Glomerular endothelial cell (primary cell): ENCODE measurements at regions not wholly inside any gene's neighbourhood (a gene's known extent, or its start where the extent isn't known, plus 50 kb on each side); places are given as distances from the start of the nearest gene placed in this dataset.

Experiments
- DNase-seq: peaks from one replicate; pipeline ENCODE4 v3.0.0-alpha.2; 2011; ENCODE audit warnings: low read depth, low spot score; ENCODE audit errors: extremely low read depth

DNA sequence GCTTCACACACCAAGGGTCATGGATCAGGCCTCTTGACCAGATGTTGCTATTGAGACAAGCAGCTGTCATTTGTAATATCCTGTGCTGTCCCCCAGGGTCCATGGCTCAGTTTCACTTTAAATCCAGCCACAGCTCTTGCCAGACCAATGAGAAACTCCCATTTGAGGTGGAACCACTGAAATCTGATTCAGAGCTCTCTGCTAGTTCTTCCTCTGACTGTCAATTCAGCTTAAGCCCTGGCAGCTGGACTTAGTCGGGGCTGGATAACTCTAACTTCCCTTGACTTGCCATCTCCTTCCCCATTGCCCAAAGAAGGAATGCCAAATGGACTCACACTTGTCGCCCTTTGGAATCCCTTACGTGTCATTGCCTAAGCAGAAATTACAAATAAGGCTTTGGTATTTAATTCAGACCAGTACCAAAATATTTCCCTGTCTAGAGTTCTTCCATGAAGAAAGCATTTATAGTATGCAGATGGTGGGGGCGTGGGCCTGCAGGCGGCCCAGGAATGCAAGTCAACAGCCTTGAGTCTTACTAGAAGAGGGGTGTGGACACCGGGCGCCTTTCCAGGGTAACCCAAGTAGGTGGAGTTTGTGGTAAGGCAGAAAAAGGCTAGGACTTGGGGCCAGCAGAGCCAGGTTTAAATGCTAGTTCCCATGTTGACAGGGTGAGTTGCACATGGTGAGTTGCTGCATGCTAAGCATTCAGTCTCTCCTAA, 96.9 kb upstream of the TMPO start:
- DNase-seq, result no peak

DNA sequence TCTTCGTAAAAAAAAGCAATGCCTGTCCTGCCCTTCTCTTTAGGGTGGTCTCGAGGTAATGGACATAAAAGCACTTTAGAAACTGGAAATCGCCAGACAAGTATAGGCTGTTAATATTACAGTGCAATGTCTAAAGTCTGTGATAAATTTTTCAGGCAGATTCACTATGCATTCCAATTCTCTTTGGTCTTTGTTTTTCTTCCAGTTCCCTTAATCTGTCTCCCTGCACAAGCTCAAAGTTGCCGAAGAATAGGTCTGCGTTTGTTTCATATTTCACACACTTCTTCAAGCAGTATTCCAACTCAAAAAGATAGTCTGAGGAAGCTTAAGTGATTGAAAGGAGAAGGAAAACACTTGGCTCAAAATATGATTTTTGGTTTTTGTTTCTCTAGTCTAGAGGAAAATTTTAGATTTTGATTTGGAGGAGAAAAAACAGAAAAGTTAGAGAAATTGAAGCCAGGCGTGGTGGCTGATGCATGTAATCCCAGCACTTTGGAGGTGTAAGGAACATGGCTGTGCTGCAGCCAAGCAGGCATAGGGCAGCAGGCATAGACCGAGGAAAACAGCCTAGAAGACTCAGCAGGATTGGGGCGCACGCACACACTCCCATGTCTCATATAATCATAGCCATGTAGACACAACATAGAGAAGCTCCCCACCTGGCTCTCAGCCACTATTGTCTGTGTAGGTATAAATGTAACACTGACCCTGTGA, 96.2 kb upstream of the TMPO start:
- no peak for DNase-seq

DNA sequence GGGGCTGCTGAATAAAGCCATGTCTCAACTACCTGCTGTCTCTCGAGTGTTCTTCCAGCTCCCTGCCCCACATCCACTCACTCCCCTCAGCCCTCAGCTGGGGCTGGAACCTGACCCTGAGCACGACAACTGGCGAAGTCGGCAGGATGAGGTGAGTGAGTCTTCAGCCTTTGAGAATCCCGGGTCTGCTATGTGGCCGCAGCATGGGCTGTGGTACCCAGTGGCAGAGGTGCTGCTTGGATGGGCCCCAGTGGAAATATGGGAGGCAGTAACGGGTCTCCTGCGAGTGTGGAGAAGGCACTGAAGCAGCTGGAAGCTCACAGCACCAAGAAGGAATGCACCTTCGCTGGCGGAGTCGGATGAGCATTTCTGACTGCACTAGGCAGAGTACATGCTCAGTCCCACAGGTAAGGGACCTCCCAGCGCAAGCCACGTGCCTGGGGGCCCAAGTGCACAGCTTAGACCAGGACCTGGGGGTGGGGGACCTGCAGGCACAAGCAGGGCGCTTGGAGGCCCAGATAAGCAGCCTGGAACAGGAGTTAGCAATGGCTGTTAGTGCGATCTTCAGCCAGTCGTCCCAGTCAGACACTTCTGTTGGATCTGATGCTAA, 95.5 kb upstream of the TMPO start:
- no peak for DNase-seq

DNA sequence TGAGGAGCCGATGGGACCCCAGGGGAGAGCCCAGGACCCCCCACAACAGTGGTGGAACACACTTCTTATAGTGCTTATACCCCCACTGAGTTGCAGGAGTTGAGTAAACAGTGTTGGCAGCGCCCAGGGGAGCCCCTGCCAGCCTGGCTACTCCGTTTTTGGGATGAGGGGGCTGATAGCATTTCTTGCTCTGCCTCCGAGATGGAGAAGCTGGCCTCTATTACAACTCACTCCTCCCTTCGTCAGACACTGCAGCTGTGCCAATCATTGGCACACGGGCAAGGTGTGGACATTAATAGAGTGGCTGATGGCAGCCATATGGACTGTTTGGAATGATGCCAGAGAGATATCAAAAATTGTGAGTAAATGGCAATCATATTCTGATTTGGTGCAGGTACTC, 94.9 kb upstream of the TMPO start:
- DNase-seq, result no peak

DNA sequence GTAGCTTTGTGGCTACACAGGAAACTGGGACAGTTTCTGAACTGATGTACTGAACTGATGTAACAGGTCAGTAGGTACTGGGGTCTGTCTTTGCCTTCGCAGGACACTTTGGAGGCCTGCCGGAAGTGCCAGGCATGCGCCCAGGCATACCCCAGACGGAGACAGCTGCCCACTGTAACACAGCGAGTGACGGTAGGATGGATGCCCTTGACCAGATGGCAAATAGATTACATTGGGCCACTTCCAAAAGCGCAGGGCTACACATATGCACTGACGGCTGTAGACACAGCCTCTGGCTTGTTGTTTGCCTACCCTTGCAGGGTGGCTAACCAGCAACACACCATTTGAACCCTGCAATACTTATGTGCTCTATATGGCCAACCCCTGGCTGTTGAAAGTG, 94.1 kb upstream of the TMPO start:
- DNase-seq, result no peak

DNA sequence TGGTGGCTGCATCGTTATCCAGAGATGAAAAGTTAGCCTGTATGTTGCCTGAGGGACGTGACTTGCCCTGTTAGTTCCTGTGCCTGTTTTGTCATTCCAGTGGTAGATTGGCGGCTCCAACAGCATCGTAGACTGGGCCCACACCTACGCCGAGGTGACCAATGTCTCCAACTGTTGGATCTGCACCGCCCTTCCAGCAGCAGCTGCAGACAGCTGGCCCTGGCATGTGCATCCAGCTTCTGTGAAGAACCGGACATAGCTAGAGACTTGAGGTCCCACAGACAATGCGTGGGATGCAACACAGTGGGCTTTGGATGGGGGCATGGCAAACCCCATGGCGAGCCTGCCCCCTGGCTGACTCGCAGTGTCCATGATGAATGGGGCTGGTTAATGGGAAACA, 93.0 kb upstream of the TMPO start:
- no peak for DNase-seq

DNA sequence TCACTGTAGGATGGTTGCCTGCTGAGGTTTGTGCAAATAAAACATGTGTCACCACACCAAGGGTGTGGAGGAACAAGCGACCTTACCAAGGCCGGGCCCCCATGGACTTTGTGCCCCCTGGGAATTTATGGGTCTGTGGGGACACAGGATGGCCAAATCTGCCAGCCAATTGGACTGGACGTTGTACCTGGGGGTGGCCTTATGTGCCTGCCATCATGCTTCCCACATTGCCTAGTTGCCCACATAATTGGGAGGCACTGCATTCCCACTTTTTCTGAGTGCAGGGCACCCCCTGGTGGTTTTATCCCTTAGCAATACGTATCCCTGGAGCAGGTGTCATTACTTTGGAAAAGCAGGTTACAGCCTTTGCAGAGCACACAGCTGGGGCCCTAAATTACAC, 92.6 kb upstream of the TMPO start:
- no peak for DNase-seq

DNA sequence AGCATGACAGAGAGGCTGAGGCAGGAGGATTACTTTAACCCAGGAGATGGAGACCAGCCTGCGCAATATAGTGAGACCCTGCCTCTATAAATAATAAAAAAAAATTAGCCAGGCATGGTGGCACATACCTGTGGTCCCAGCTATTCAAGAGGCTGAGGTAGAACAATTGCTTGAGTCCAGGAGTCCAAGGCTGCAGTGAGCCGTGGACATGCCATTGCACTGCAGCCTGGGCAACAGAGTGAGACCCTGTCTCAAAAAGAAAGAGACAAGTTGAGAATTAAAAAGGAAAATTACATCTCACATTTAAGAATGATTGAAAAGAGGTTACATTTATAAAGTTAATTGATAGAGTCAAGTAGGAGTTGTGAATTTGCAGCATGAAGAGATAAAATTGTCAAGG, 91.4 kb upstream of the TMPO start:
- no peak for DNase-seq

DNA sequence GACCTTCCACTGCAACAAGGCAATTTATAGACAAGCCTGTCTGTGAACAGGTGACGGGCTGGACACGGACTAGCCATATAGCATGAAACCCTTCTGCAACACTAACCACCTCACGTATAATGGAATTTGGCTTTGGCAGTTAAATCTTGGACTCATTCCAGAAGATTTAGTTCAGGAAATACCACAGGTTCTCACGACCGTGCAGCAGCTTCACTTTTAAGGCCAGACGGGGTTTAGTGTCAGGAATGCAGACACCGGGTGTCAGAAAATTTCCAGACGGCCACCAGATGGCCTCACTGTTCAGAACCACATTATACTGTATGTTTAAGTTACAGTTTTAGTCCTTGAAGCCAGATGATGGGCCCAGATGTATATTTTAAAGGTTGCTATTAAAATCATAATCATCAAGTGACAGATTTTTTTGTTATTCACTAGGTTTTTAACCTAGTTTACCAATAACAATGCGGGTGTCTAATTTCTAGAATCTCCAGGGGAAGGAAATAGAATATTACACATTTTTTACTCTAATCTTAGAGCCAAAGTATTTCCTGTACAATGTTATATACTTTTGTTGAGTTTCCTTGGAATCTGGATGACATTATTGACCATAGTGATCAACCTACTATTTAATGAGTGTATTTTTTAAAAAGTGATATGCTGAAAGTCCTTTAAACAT, 90.5 kb upstream of the TMPO start:
- DNase-seq, result peak; percentile 90

DNA sequence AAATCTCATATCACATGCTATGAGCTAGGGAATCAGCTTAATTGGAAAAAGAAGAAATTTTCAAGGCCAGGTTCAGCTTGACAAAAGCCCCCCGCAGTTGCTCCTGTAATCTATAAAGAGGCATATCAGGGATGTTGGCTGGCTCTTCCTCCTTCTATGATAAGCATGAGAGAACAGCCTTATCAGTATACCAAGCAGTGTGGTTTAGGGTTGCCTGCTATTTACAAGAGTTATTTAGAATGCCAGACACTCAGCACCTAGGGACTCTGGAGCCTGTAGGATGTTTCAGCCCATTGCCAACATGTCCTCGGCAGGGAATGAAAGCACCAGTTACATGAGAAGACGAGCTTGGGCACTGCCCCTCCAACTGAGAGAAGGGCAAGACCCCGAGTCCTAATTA, 89.5 kb upstream of the TMPO start:
- no peak for DNase-seq

DNA sequence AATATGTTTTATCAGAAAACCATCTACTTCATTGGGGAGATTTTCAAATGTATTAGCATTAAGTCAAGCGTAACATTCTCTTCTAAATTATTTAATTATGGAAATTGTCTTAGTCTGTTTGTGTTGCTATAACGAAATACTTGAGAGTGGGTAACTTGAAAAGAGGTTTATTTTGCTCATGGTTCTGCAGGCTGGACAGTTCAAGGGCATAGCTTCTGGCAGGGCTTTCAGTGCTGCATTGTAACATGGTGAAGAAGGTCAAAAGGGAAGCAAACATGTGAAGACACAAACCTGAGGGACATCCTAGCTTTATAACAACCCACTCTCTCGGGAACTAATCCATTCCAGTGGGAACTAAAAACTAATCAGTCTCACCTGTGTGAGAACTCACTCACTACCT, 84.3 kb upstream of the TMPO start:
- no peak for DNase-seq

DNA sequence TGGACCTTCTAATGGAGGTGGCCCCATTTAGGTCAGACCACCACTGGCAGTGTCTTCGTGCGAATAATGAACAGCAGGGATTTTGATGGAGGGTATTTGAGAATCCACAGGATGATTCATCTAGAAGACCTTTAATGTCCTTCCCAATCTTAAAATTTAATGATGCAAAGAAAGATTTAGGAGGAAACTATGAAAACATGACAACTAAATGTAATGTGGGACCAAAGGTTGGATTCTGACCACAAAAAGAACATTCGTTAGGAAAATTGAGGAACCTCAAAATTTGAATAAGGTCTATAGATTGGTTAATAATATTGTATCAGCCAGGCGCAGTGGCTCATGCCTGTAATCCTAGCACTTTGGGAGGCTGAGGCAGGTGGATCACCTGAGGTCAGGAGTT, 78.2 kb upstream of the TMPO start:
- DNase-seq, result no peak

DNA sequence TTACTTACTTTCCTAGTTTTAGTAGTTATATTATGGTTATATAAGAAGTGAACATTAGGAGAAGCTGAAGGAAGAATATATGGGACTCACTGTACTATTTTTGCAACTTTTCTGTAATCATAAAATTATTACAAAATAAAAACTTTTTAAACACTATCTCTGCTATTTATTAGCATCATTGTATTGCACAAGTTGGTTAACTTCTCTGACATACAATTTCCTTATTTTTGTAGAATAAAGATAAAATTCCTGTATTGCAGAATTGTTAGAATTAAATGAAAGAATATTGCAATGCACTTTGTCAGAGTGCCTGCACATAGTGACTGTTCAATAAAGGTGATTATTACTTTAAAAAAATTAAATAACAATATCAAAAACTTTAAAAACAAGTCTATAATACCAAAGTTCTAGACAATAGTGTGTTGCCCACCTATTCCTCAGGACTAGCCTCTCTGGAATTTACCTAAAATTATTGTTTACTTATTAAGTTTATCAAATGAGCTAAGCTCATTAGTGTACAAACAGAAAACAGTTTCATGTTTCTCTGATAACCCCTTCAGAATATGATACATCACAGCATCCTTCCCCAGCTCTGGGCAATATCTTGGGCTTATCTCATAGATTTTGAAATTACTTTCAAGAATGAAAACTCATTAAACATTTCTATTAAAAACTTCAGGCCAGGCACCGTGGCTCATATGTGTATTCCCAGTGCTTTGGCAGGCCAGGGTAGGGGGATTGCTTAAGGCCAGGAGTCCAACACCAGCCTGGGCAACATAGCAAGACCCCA, 77.4 kb upstream of the TMPO start:
- no peak for DNase-seq

DNA sequence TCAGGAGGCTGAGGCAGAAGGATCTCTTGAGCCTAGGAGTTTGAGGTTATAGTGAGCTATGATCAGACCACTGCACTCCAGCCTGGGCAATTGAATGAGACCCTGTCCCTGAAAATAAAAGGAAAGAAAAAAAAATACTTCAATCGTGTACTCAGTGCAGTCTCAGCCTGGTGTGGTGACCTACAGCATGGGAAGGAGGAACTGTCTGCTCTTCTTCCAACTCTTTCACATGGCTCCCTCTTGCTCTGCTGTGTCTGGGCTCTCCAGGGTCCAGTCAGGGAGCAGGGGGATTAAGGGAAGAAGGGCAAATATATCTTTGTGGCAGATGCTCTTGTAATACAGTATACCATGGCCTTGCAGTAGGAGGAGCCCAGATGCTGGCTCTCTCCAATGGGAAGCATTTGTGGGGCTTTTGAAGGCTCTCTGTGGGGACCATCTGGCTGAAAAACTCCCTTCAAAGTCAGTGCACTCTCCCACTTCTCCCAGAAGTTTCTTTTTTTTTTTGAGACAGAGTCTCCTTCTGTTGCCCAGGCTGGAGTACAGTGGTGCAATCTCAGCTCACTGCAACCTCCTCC, 76.6 kb upstream of the TMPO start:
- no peak for DNase-seq

DNA sequence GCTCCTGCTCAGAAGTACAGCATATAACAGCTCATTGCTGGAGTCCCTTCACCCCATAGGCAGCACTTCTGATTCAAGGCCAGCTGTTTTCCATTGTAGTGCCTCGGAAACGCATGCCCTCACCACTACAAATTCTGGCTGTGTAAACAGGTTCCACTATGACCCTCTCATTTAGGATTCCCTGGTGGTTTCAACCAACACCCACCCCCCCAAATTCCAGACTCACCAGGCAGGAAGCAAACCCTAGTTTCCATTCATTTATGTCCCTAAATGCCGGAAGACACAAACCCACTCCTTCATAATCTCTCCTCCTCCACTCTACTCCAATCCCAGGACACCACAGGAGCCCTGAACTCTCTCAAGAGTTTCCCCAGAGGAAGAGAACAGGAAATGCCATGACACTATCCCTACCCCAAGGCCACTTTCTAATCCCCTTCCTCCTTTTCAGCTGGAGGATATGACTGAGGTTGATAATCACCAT, 75.9 kb upstream of the TMPO start:
- DNase-seq, result peak; percentile 58

DNA sequence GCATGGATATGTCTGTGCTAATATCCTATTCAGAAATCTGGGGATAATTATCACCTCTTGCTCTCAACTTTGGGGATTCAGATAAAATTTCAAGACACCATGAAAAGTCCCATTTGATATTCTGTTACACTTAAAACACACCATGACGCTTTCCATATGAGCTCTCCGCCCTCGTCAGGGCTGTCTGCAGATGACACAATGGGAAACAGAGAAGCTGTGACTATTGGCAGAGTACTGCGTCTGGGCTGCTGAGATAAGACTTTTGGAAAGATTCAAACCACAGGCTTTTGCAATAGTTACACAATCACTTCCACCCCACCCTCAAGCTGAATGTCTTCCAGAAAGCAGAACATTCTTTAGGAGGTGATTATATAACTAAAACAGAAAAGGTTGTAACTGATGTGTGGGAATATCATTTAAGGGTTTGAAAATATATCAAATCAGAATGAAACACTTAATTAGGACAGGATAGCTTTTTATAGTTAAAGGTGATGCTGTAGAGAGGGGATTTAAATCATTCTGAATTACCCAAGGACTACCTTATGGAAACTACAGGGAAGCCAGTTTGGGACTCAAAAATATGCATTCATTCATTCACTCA, 75.3 kb upstream of the TMPO start:
- peak; percentile 81 for DNase-seq

DNA sequence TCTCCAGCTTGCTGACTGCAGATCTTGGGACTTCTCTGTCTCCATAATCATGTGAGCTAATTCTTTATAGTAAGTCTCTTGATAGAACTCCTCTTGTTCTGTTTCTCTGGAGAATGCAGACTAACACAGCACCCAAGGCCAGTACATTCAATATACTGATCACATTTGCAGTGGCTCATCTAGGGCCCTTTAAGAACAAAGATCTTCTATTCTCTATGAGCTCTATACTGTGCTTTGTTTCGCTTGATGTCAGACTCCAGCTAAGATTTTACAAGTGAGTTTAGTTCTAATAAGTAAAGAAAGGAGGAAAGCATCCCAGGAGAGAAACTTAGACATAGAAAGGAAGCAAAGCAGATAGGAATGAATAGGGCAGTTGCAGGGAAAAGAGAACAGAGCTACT, 69.3 kb upstream of the TMPO start:
- DNase-seq, result no peak

DNA sequence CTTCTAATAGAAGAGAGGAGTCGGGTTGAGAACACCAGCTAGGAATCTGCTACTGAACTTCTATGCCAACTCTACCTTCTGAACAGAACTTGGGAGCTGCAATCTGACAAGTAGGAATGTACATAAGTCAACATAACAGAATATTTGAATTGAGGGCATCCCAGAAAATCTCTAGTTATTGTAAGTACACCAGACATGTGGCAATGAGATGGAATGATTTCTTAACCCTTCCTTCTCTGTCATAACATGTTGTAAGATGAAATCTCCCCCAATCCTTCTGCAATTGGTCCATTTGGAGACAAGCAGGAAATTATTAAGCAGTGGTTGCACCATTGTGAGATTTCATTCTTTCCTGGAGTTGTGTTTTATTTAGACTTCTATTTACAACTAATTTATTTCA, 68.7 kb upstream of the TMPO start:
- no peak for DNase-seq

DNA sequence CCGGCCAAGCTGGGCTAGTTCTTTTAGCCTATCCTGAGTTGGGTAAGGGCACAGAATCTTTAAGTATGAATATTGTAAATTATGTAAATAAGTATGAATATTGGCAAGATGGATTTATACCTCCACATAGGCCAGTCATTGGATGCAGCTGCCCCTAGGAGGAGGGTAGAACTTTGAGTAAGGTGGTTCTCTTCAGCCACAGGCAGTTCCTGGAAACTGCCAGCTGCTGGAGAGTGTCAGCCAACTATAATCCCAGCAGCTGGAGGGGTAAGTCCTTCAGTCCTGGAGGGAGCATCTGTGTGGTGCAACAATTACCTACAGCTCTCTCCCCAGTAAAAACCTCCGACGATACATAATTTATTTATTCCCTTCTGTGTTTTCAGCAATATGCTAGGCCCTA, 65.8 kb upstream of the TMPO start:
- no peak for DNase-seq

DNA sequence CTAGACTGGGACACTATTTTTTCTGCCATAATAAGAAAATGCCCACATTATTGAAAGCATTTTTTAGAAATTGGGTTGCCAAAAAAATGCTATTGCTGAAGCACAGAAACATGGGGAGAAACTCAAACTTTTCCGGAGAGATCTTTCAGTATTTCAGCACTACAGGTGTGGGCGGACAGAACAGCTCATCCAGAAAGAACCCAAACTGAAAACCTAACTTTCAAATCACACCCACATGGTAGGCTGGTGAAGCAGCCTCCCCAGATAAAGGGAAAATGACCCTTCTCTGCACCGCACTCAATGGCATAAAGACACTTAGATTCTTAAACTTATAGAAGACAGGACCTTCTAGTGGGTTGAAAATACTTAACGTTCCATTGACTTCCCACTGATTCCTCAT, 62.3 kb upstream of the TMPO start:
- DNase-seq, result no peak
